H1 (cell line): ENCODE measurements at regions not wholly inside any gene's neighbourhood (a gene's known extent, or its start where the extent isn't known, plus 50 kb on each side); places are given as distances from the start of the nearest gene placed in this dataset.

Source experiments
- CTCF ChIA-PET: fragments of 300-600 bp; sonication (Branson Sonifier 250); formaldehyde crosslinking; loops from one replicate; lab custom pipeline; 2021; ENCODE audit not compliant: partially characterized antibody; lab: Charles Lee
- POLR2A ChIA-PET: fragments of 300-600 bp; sonication (Branson Sonifier 250); formaldehyde crosslinking; loops from one replicate; lab custom pipeline; 2021; ENCODE audit warnings: inconsistent platforms; ENCODE audit not compliant: partially characterized antibody; lab: Charles Lee
- DNase-seq, 2 experiments: peaks; one replicate each; pipeline versions ENCODE4 v3.0.0 to v3.0.0-alpha.2; 2010 to 2022; ENCODE audit warnings: low spot score in 2 of 2, low read depth in 1 of 2, mixed read lengths in 1 of 2
- FAIRE-seq: peaks from 2 replicates; lab custom pipeline; 2011; peaks lifted over from hg19 to GRCh38; lab: Jason Lieb, UNC
- H2AFZ ChIP-seq: 2 replicates; pipeline ENCODE4 v1.8.1; 2012; ENCODE audit warnings: low read length, inconsistent platforms
- H2AK5ac ChIP-seq: 2 replicates; pipeline ENCODE4 v1.6.1; 2013; ENCODE audit warnings: low read depth, low read length
- H2BK120ac ChIP-seq: replicated peaks from 2 replicates; pipeline ENCODE3; 2013; ENCODE audit warnings: low read depth, low read length, inconsistent platforms
- H2BK12ac ChIP-seq: 2 replicates; pipeline ENCODE4 v1.6.1; 2013; ENCODE audit warnings: low read depth, low read length
- H2BK15ac ChIP-seq: 2 replicates; pipeline ENCODE4 v1.6.1; 2013; ENCODE audit warnings: low read length
- H2BK20ac ChIP-seq: 2 replicates; pipeline ENCODE4 v1.6.1; 2013; ENCODE audit warnings: low read length
- H2BK5ac ChIP-seq: 2 replicates; pipeline ENCODE4 v1.6.1; 2013; ENCODE audit warnings: low read depth, low read length
- H3K14ac ChIP-seq: 2 replicates; pipeline ENCODE4 v1.6.1; 2013; ENCODE audit warnings: inconsistent platforms; ENCODE audit not compliant: insufficient read length
- H3K18ac ChIP-seq: 2 replicates; pipeline ENCODE4 v1.6.1; 2013; ENCODE audit warnings: low read length; ENCODE audit errors: extremely low read depth
- H3K23ac ChIP-seq: 2 replicates; pipeline ENCODE4 v1.6.1; 2013; ENCODE audit warnings: inconsistent platforms; ENCODE audit not compliant: insufficient read length
- H3K23me2 ChIP-seq: 2 replicates; pipeline ENCODE4 v1.6.1; 2013; ENCODE audit warnings: low read depth, low read length
- H3K27ac ChIP-seq: 2 replicates; pipeline ENCODE4 v1.6.1; 2011; ENCODE audit warnings: low read depth, low read length, inconsistent platforms
- H3K27me3 ChIP-seq, 4 experiments: replicated peaks in 1 of 4; 1 replicate in 1 of 4; 2 replicates in 3 of 4; pipeline versions ENCODE4 v1.6.1 to v1.8.1; 2011 to 2013; ENCODE audit warnings: low read length in 3 of 4, mild to moderate bottlenecking in 3 of 4, inconsistent platforms in 2 of 4, mixed read lengths in 2 of 4, moderate library complexity in 1 of 4; ENCODE audit not compliant: control insufficient read depth in 3 of 4, insufficient read depth in 3 of 4; ENCODE audit errors: extremely low read depth in 1 of 4
- H3K36me3 ChIP-seq, 4 experiments: 2 replicates each; pipeline versions ENCODE4 v1.6.1 to v1.8.1; 2011 to 2013; ENCODE audit warnings: mild to moderate bottlenecking in 4 of 4, low read length in 3 of 4, moderate library complexity in 2 of 4, control low read depth in 1 of 4, inconsistent platforms in 1 of 4; ENCODE audit not compliant: insufficient read depth in 4 of 4, control insufficient read depth in 2 of 4
- H3K4ac ChIP-seq: replicated peaks from 2 replicates; pipeline ENCODE3; 2013; ENCODE audit warnings: low read length, low read depth, mixed read lengths, inconsistent platforms; ENCODE audit not compliant: insufficient read length
- H3K4me1 ChIP-seq, 4 experiments: replicated peaks in 1 of 4; 1 replicate in 1 of 4; 2 replicates in 3 of 4; pipeline versions ENCODE4 v1.6.1 to v1.8.1; 2011 to 2013; ENCODE audit warnings: low read length in 3 of 4, inconsistent platforms in 2 of 4, mixed read lengths in 1 of 4; ENCODE audit not compliant: insufficient read depth in 4 of 4, control insufficient read depth in 3 of 4
- H3K4me2 ChIP-seq, 2 experiments: 2 replicates each; pipeline versions ENCODE4 v1.6.1 to v1.8.1; 2011 to 2013; ENCODE audit warnings: low read depth in 2 of 2, low read length in 2 of 2, control low read depth in 1 of 2, inconsistent platforms in 1 of 2, mild to moderate bottlenecking in 1 of 2; ENCODE audit not compliant: insufficient read depth in 1 of 2
- H3K4me3 ChIP-seq, 4 experiments: fragments of 200-600, 300-600 bp in 1 of 4; sonication (generic), shearing (Covaris generic), sonication (Bioruptor Twin) in 1 of 4; 2 replicates each; pipeline versions ENCODE4 v1.5.1 to v1.8.1; 2011 to 2016; ENCODE audit warnings: low read length in 4 of 4, low read depth in 3 of 4, control low read depth in 2 of 4, inconsistent platforms in 2 of 4, mild to moderate bottlenecking in 2 of 4, mixed read lengths in 1 of 4, moderate library complexity in 1 of 4; ENCODE audit not compliant: insufficient read depth in 2 of 4; ENCODE audit errors: extremely low read depth in 1 of 4
- H3K56ac ChIP-seq: replicated peaks from 2 replicates; pipeline ENCODE3; 2013; ENCODE audit warnings: low read depth, mild to moderate bottlenecking, mixed read lengths, low read length, inconsistent platforms; ENCODE audit not compliant: insufficient read length
- H3K79me1 ChIP-seq: 2 replicates; pipeline ENCODE4 v1.6.1; 2013; ENCODE audit warnings: low read depth, low read length, control low read depth
- H3K79me2 ChIP-seq, 2 experiments: 2 replicates each; pipeline versions ENCODE4 v1.6.1 to v1.8.1; 2012 to 2013; ENCODE audit warnings: low read length in 2 of 2, mild to moderate bottlenecking in 2 of 2, inconsistent platforms in 1 of 2; ENCODE audit not compliant: insufficient read depth in 2 of 2, control insufficient read depth in 1 of 2
- H3K9ac ChIP-seq, 4 experiments: replicated peaks in 1 of 4; 1 replicate in 1 of 4; 2 replicates in 3 of 4; pipeline versions ENCODE4 v1.6.1 to v1.8.1; 2011 to 2013; ENCODE audit warnings: low read depth in 3 of 4, low read length in 3 of 4, control low read depth in 2 of 4, mild to moderate bottlenecking in 2 of 4, moderate library complexity in 2 of 4, inconsistent platforms in 1 of 4; ENCODE audit errors: extremely low read depth in 1 of 4
- H3K9me3 ChIP-seq, 2 experiments: 2 replicates each; pipeline versions ENCODE4 v1.6.1 to v1.8.1; 2012 to 2013; ENCODE audit warnings: mild to moderate bottlenecking in 2 of 2, moderate library complexity in 2 of 2, control low read depth in 1 of 2, inconsistent platforms in 1 of 2, low read depth in 1 of 2, low read length in 1 of 2, mixed read lengths in 1 of 2; ENCODE audit not compliant: insufficient read depth in 2 of 2
- H4K20me1 ChIP-seq, 2 experiments: replicated peaks in 1 of 2; 2 replicates each; pipeline versions ENCODE3 to v1.8.1; 2011 to 2013; ENCODE audit warnings: inconsistent platforms in 2 of 2, low read length in 2 of 2, mild to moderate bottlenecking in 1 of 2; ENCODE audit not compliant: insufficient read depth in 2 of 2, control insufficient read depth in 1 of 2
- H4K5ac ChIP-seq: 2 replicates; pipeline ENCODE4 v1.6.1; 2013; ENCODE audit warnings: low read length, low read depth, mixed read lengths, inconsistent platforms; ENCODE audit not compliant: insufficient read length
- H4K8ac ChIP-seq: 2 replicates; pipeline ENCODE4 v1.8.0; 2013; ENCODE audit warnings: mild to moderate bottlenecking, moderate library complexity, low read length, inconsistent platforms; ENCODE audit not compliant: insufficient read depth; ENCODE audit errors: extremely low read depth
- H4K91ac ChIP-seq: replicated peaks from 2 replicates; pipeline ENCODE3; 2013; ENCODE audit warnings: low read length, mixed read lengths, inconsistent platforms; ENCODE audit not compliant: insufficient read length
- CEBPB ChIP-seq: IDR thresholded peaks from 2 replicates; pipeline ENCODE4 v1.6.1; 2012; ENCODE audit warnings: low read depth, low read length
- CTBP2 ChIP-seq: IDR thresholded peaks from 2 replicates; pipeline ENCODE4 v1.7.0; 2011; ENCODE audit warnings: borderline replicate concordance, mild to moderate bottlenecking, moderate library complexity, mixed read lengths, low read length; ENCODE audit not compliant: insufficient read depth, insufficient read length
- EP300 ChIP-seq, 2 experiments: IDR thresholded peaks; 1 replicate in 1 of 2; 2 replicates in 1 of 2; pipeline ENCODE4 v1.6.1; 2011 to 2012; ENCODE audit warnings: low read depth in 2 of 2, low read length in 2 of 2, mild to moderate bottlenecking in 2 of 2, borderline replicate concordance in 1 of 2, inconsistent platforms in 1 of 2, moderate library complexity in 1 of 2
- JUN ChIP-seq: IDR thresholded peaks from 2 replicates; pipeline ENCODE4 v1.6.1; 2011; ENCODE audit warnings: low read depth, mild to moderate bottlenecking, improper control_type of control experiment, low read length
- KDM5A ChIP-seq: fragments of 200-600 bp; IDR thresholded peaks from 2 replicates; pipeline ENCODE4 v1.7.1; 2012; ENCODE audit warnings: mild to moderate bottlenecking, low read length, inconsistent platforms, mixed read lengths
- POLR2A ChIP-seq, 2 experiments: IDR thresholded peaks; 1 replicate in 1 of 2; 2 replicates in 1 of 2; pipeline ENCODE4 v1.6.1; 2011; ENCODE audit warnings: low read depth in 2 of 2, low read length in 2 of 2, mild to moderate bottlenecking in 2 of 2; ENCODE audit errors: control extremely low read depth in 1 of 2
- POU5F1 ChIP-seq: IDR thresholded peaks from 2 replicates; pipeline ENCODE4 v1.6.1; 2011; ENCODE audit warnings: low read depth, mild to moderate bottlenecking, low read length, moderate library complexity
- WGBS, 2 experiments: shearing (Covaris generic) in 1 of 2; methylation state at CpG; one replicate each; pipeline versions ENCODE4 v1.1.6 to v1.1.7; 2013 to 2015; ENCODE audit warnings: low lambda C conversion rate in 2 of 2, mixed read lengths in 2 of 2, inconsistent platforms in 1 of 2, low coverage in 1 of 2, missing lambda C conversion rate in 1 of 2; ENCODE audit not compliant: insufficient replicate concordance in 2 of 2, insufficient coverage in 1 of 2, insufficient read length in 1 of 2; ENCODE audit errors: extremely low coverage in 1 of 2, missing lambda C conversion rate in 1 of 2; 5-methylcytosine and 5-hydroxymethylcytosine counted together
- TF ChIP-seq, protein P1 (sequence below): IDR thresholded peaks from 2 replicates; pipeline ENCODE4 v1.6.1; 2012; ENCODE audit warnings: low read length, inconsistent platforms

GRCh38 chr10:29702273-29703164, 67.7 kb upstream of the SVIL start:
- Histone ChIP-seq H3K27ac (no peak overlapping the region), H3K56ac (no peak overlapping the region), H3K4me2 (no peak overlapping the region), H3K79me2 (no peaks in the 10 kb centered on the region), H3K27me3 (no peaks in the 10 kb centered on the region), H2AFZ (no peak overlapping the region), H3K79me1 (peaks cover 3% of the 10 kb centered on the region; the same call in 1 of the 2 replicates), H2BK20ac (no peak overlapping the region), H3K4me3 (no peak overlapping the region), H2BK12ac (no peak overlapping the region), H3K18ac (no peak overlapping the region), H4K8ac (no peak overlapping the region), H3K4ac (no peak overlapping the region)
- TF ChIP-seq CEBPB (no peak), KDM5A (no peak), POLR2A (IDR thresholded peaks at IDR 0.05; ENCODE audit: control extremely low read depth in 1 of 2, low read depth in 2 of 2, low read length in 2 of 2) (no peak), POU5F1 (no peak), CTBP2 (no peak), EP300 (IDR thresholded peaks at IDR 0.05; ENCODE audit: borderline replicate concordance in 1 of 2, low read depth in 2 of 2, low read length in 2 of 2) (no peak), JUN (no peak)
- TF ChIP-seq, protein P1, sequence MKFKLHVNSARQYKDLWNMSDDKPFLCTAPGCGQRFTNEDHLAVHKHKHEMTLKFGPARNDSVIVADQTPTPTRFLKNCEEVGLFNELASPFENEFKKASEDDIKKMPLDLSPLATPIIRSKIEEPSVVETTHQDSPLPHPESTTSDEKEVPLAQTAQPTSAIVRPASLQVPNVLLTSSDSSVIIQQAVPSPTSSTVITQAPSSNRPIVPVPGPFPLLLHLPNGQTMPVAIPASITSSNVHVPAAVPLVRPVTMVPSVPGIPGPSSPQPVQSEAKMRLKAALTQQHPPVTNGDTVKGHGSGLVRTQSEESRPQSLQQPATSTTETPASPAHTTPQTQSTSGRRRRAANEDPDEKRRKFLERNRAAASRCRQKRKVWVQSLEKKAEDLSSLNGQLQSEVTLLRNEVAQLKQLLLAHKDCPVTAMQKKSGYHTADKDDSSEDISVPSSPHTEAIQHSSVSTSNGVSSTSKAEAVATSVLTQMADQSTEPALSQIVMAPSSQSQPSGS: no peak
- TF ChIP-seq, all 59 proteins: peak for 0
- Histone ChIP-seq H3K36me3 (no peaks in the 10 kb centered on the region; a peak in 1 of 8 replicates), H2BK5ac (no peak overlapping the region), H3K14ac (no peak overlapping the region), H3K4me1 (peaks cover 0 to 4% (median 2%) of the 10 kb centered on the region in 4 experiments; a peak in 2 of 7 replicates), H4K5ac (no peak overlapping the region), H2BK120ac (no peak overlapping the region), H3K23me2 (no peaks in the 10 kb centered on the region), H4K91ac (no peak overlapping the region), H2BK15ac (no peak overlapping the region), H2AK5ac (no peak overlapping the region), H3K9me3 (no peaks in the 10 kb centered on the region), H3K9ac (no peak overlapping the region), H3K23ac (no peak overlapping the region), H4K20me1 (peaks cover 0 to 1% of the 10 kb centered on the region in 2 experiments)
- DNase-seq (no peak), FAIRE-seq (no peak)
- CTCF ChIA-PET: interaction anchor here (1.2 to 2.2 kb wide), 2 partner anchors 7 to 10 kb away, joined by 3 to 7 read pairs; no protein-coding TSS in a partner anchor
- 87% methylated on average over 10 of the region's 10 CpGs; no CpG with 5 or more reads in 1 of the 2 experiments for WGBS, 2 experiments
- POLR2A ChIA-PET: no interaction called here
